Astrocyte of the spinal cord (primary cell): ENCODE measurements at regions not wholly inside any gene's neighbourhood (a gene's known extent, or its start where the extent isn't known, plus 50 kb on each side); places are given as distances from the start of the nearest gene placed in this dataset.
"Not testable (repeated sequence)": the region's sequence is repeated elsewhere in the genome, so short reads cannot be mapped to it uniquely, and the experiment has no call there.

Experiments used
- DNase-seq: peaks from one replicate; pipeline ENCODE4 v3.0.0; 2011; ENCODE audit warnings: low read depth, low spot score
- H3K4me3 ChIP-seq: 2 replicates; pipeline ENCODE4 v1.5.1; 2011; ENCODE audit warnings: low read depth, mild to moderate bottlenecking, low read length, moderate library complexity
- CTCF ChIP-seq: IDR thresholded peaks from 2 replicates; pipeline ENCODE4 v1.5.1; 2012; ENCODE audit warnings: low read depth, mild to moderate bottlenecking, low read length, inconsistent platforms
- in situ Hi-C: cut with HindIII; loops from 2 replicates; pipeline ENCODE4 v1.10.0; 2017; ENCODE audit warnings: low sequenced_read_pairs

- in situ Hi-C loops: no loop called here
- no peak for TF ChIP-seq CTCF
- H3K4me3 ChIP-seq: no peak overlapping the region
- no peak for DNase-seq
These were observed 209.5 kb upstream of the SMLR1 start for GRCh38 chr6:130617658-130618057.

GRCh38 chr6:130618806-130619205, 208.4 kb upstream of the SMLR1 start:
- DNase-seq, H3K4me3 ChIP-seq, in situ Hi-C loops: not testable (repeated sequence)

- peak; percentile 49 for DNase-seq
- in situ Hi-C loops: no loop called here
- H3K4me3 ChIP-seq: no peak overlapping the region
- no peak for TF ChIP-seq CTCF
These were observed 206.8 kb upstream of the SMLR1 start for GRCh38 chr6:130620338-130620781.

GRCh38 chr6:130622142-130622541, 205.1 kb upstream of the SMLR1 start:
- H3K4me3 ChIP-seq: no peak overlapping the region
- no peak for DNase-seq
- no peak for TF ChIP-seq CTCF
- in situ Hi-C loops: no loop called here

GRCh38 chr6:130624046-130624445, 203.2 kb upstream of the SMLR1 start:
- no peak overlapping the region for H3K4me3 ChIP-seq
- TF ChIP-seq CTCF: no peak
- peak; percentile 70 for DNase-seq
- in situ Hi-C loops: no loop called here

- DNase-seq: peak; percentile 72
- no peak overlapping the region for H3K4me3 ChIP-seq
- TF ChIP-seq CTCF: no peak
- in situ Hi-C loops: no loop called here
These were observed 201.2 kb upstream of the SMLR1 start for GRCh38 chr6:130625825-130626527.

- TF ChIP-seq CTCF: no peak
- in situ Hi-C loops: no loop called here
- no peak overlapping the region for H3K4me3 ChIP-seq
- no peak for DNase-seq
These were observed 198.3 kb upstream of the SMLR1 start for GRCh38 chr6:130628862-130629261.
